GM18909 (cell line): ENCODE measurements at regions not wholly inside any gene's neighbourhood (a gene's known extent, or its start where the extent isn't known, plus 50 kb on each side); places are given as distances from the start of the nearest gene placed in this dataset.
"Not testable (repeated sequence)": the region's sequence is repeated elsewhere in the genome, so short reads cannot be mapped to it uniquely, and the experiment has no call there.

ENCODE experiments used
- ATAC-seq: cut with Tn5 transposase; IDR thresholded peaks from one replicate; pipeline ENCODE4 v1.9.1; 2021; ENCODE audit warnings: mild to moderate bottlenecking; ENCODE audit not compliant: unreplicated experiment, poor library complexity

GRCh38 chr5:142542078-142542477 lies 143.8 kb downstream of the FGF1 start:
- no peak for ATAC-seq

GRCh38 chr5:142540922-142541422 lies 144.9 kb downstream of the FGF1 start:
- no peak for ATAC-seq

DNA sequence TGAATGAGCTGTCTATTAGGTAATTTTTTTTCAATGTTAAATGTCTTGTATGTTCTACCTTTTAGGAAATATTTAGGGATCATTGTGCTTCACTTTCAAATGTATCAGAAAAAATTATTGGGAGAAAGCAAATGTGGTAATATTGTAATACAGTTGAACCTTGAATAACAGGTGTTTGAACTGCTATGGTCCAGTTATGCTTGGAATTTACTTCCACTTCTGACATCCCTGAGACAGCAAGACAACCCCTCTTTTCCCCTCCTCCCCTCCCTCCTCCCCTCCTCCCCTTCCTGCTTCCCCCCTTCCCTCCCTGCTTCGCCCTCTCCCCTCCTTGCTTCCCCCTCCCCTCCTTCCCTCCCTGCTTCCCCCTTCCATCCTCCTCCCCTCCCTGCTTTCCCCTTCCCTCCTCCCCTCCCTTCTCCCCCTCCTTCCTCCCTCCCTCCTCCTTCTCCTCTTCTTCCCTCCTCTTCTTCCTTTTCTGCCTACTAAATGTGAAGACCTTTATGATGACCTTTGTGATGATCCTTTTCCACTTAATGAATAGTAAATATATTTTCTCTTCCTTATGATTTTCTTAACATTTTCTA lies 146.6 kb downstream of the FGF1 start:
- ATAC-seq = no peak

GRCh38 chr5:142537938-142538337 lies 148.0 kb downstream of the FGF1 start:
- ATAC-seq = no peak

- no peak for ATAC-seq
Observed at GRCh38 chr5:142532781-142533176, 153.1 kb downstream of the FGF1 start.

DNA sequence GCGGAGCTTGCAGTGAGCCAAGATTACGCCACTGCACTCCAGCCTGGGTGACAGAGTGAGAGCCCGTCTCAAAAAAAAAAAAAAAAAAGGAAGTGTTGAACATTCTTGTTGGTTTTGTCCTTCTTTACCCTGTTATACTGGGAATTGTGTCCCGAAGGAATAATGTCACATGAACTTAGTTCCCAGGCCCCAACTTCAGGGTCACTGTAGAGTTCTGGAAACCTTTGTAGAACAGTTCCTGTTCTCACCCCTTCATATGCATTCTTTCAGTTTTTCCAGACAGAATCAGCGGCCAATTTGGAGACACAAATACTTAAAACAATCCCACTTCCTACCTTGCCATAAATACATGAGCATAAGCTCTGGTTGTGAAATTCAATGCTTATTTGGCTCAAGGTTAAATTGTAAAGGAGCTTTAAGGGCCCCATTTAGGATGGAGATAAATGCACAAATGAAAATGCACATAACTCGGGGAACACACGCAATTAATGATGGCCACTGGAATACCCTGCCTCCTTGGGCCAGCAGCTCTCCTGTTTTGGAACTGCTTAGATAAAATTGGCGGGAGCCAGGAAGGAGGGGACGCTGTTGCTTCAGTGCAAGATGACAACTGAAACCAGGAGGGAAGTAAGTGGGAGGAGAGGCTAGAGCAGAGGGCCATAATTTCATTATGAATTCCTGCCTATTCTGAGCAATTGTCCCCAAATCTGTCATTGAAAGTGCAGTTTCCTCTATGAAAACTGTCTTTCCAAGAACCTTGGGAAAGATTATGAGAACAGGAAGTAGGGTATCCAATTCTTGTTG lies 153.7 kb downstream of the FGF1 start:
- ATAC-seq = no peak

- ATAC-seq = no peak
Observed at GRCh38 chr5:142530904-142531303, 155.0 kb downstream of the FGF1 start.

- no peak for ATAC-seq
Observed at GRCh38 chr5:142529626-142530278, 156.1 kb downstream of the FGF1 start.

GRCh38 chr5:142527664-142528295 lies 158.1 kb downstream of the FGF1 start:
- no peak for ATAC-seq

- no peak for ATAC-seq
Observed at GRCh38 chr5:142527234-142527633, 158.7 kb downstream of the FGF1 start.

DNA sequence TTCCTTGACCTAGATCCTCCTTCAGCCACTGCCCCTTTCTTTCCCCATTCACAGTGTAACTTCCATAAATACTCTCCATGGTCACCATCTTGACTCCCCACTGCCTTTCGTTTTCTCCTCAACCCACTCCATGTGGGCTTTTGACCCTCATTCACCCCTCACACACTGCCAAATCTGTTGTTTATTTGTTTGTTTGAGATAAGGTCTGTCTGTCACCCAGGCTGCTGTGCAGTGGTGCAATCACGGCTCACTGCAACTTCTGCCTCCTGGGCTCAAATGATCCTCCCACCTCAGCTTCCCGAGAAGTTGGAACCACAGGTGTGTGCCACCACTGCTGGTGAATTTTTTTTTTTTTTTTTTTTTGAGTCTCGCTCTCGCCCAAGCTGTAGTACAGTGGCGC lies 162.9 kb downstream of the FGF1 start:
- no peak for ATAC-seq

DNA sequence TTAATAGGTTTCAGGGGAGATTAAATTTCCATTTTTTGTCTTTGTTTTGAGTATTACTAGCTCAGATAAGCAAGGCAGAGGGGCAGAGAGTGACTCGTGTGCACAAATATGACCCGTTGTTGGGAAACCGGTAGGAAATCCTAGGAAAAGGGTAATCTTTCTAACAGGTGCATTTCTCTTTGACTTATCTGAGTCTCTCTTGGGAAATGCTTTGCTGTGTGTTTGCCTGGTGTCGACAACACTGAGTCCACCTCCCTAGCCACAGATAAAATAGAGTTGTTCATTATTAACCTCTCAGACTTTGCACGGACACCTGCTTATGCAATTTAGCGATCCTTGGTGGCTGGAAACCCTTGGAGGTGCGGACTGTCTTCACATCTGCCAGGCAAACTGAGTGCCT lies 164.2 kb downstream of the FGF1 start:
- no peak for ATAC-seq

- ATAC-seq = no peak
Observed at GRCh38 chr5:142520885-142521284, 165.0 kb downstream of the FGF1 start.

DNA sequence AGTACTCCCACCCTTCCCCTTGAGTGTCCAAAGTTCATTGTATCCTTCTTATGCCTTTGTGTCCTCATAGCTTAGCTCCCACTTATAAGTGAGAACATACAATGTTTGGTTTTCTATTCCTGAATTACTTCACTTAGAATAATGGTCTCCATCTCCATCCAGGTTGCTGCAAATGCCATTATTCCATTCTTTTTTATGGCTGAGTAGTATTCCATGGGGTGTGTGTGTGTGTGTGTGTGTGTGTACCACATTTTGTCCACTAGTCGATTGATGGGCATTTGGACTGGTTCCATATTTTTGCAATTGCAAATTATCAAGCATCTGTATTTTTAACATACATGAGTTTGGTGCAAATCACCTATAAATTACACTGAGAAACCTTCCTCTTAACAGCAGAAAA lies 166.0 kb downstream of the FGF1 start:
- not testable (repeated sequence) for ATAC-seq

GRCh38 chr5:142517840-142518239 lies 168.1 kb downstream of the FGF1 start:
- no peak for ATAC-seq

DNA sequence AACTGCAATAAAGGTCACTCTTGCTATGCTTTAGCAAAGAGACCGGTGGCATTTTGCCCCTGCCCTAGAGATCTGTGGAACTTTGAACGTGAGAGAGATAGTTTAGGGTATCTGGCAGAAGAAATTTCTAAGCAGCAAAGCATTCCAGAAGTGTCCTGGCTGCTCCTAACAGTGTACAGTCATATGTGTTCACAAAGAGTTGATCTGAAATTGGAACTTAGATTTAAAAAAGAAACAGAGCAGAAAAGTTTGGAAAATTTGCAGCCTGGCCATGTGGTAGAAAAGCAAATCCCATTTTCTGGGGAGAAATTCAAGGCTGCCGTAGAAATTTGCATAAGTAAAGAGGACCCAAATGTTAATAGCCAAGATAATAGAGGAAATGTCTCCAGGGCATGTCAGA lies 169.2 kb downstream of the FGF1 start:
- no peak for ATAC-seq

- no peak for ATAC-seq
Observed at GRCh38 chr5:142515036-142515435, 170.9 kb downstream of the FGF1 start.

- ATAC-seq = no peak
Observed at GRCh38 chr5:142514196-142514595, 171.7 kb downstream of the FGF1 start.

DNA sequence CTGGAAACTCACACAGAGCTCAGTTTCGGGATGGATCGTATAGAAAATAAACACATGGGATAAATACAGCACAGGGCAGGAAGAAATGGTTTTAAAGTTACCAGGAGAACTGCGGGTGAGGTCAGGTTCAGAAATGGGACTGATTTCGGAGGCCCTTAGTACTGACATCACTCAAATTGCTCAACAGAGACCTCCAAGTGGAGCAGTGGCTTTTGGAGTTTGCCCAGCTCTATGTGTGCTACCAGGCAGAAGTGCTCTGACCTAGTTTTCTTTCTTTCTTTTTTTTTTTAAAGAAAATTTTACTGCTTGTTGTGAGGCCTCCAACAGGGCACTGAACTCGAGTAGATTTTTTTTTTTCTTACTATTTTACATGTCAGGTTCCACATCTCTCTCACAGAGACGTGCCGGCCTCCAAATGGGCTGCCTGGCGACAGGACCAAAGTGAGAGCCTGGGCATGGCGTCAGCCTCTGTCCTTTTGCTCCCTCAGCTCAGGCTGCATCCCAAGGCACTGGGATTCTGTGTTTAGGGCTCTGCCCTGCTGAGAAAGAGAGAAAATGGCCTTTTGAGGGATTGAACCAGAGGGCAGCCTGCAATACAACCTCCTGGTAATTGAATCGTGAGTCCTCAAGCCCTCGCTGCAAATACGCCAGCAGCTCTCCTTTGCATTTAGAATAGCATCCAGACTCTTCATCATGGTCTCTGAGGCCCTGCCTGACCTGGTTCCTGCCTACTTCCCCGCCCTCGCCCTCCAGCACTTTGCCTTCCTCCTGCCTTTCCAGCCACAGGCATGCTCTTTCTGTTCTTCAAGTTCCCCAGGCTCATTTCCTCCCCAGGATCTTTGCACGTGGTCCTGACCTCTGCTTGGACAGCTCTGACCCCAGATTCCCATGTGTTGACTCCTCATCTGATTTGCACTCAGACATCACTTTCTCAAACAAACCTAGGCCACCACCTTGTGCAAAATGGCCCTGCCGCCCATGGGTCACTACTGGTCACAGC lies 173.5 kb downstream of the FGF1 start:
- ATAC-seq = no peak

- no peak for ATAC-seq
Observed at GRCh38 chr5:142511358-142511757, 174.5 kb downstream of the FGF1 start.
